ENCODE measurements at regions not wholly inside any gene's neighbourhood (a gene's known extent, or its start where the extent isn't known, plus 50 kb on each side); places are given as distances from the start of the nearest gene placed in this dataset.

- H3K4me1 ChIP-seq, result no peaks in the 10 kb centered on the region
- Mint-ChIP-seq H3K9me3 (peaks cover 17% of the 10 kb centered on the region), H3K4me3 (no peak overlapping the region), H3K27me3 (ENCODE audit: insufficient read depth, low read depth) (no peaks in the 10 kb centered on the region), H3K4me1 (peaks cover 3% of the 10 kb centered on the region), H3K27ac (no peak overlapping the region), H3K36me3 (no peaks in the 10 kb centered on the region)
- no peaks in the 10 kb centered on the region for H3K79me2 ChIP-seq (ENCODE audit: low read depth)
- H2AFZ ChIP-seq (replicated peaks), result no peak overlapping the region
- TF ChIP-seq CTCF (IDR thresholded peaks at IDR 0.05) (no peak), EZH2 (IDR thresholded peaks at IDR 0.05) (no peak), EZH2phosphoT487 (IDR thresholded peaks at IDR 0.05) (no peak)
- H3K9ac ChIP-seq, result no peak overlapping the region
- no peak overlapping the region for H3K27ac ChIP-seq
- no peaks in the 10 kb centered on the region for H3K27me3 ChIP-seq
- no peak overlapping the region for H3K4me3 ChIP-seq
- H3F3A ChIP-seq (ENCODE audit: low read depth), result no peaks in the 10 kb centered on the region
- H3K36me3 ChIP-seq, result no peaks in the 10 kb centered on the region
- H3K4me2 ChIP-seq, result no peak overlapping the region
- H3K9me3 ChIP-seq (ENCODE audit: low read depth), result no peaks in the 10 kb centered on the region
- H4K20me1 ChIP-seq (ENCODE audit: low read depth), result no peaks in the 10 kb centered on the region
- no peak for DNase-seq (ENCODE audit: low spot score)
These were observed 770.3 kb upstream of the SLITRK5 start for GRCh38 chr13:86900906-86901305.

- Histone ChIP-seq H3K27ac (no peak overlapping the region), H3K79me2 (ENCODE audit: low read depth) (no peaks in the 10 kb centered on the region)
- no peaks in the 10 kb centered on the region for H3K27me3 Mint-ChIP-seq (ENCODE audit: insufficient read depth, low read depth)
These were observed 764.9 kb upstream of the SLITRK5 start for GRCh38 chr13:86906127-86906874.

GRCh38 chr13:86907156-86907555, 764.0 kb upstream of the SLITRK5 start:
- H3K9me3 Mint-ChIP-seq, result no peaks in the 10 kb centered on the region
- DNase-seq (ENCODE audit: low spot score), result no peak
- Histone ChIP-seq H4K20me1 (ENCODE audit: low read depth) (no peaks in the 10 kb centered on the region), H3K9me3 (ENCODE audit: low read depth) (no peaks in the 10 kb centered on the region), H3K4me3 (no peak overlapping the region), H3K36me3 (no peaks in the 10 kb centered on the region), H3K79me2 (ENCODE audit: low read depth) (no peaks in the 10 kb centered on the region), H3K27ac (no peak overlapping the region), H3F3A (ENCODE audit: low read depth) (no peaks in the 10 kb centered on the region), H3K9ac (no peak overlapping the region), H3K4me1 (peaks cover 6% of the 10 kb centered on the region), H3K27me3 (no peaks in the 10 kb centered on the region), H3K4me2 (no peak overlapping the region), H2AFZ (replicated peaks) (no peak overlapping the region)
- H3K4me1 Mint-ChIP-seq, result peaks cover 29% of the 10 kb centered on the region
- no peak overlapping the region for H3K27ac Mint-ChIP-seq
- TF ChIP-seq EZH2 (IDR thresholded peaks at IDR 0.05) (no peak), EZH2phosphoT487 (IDR thresholded peaks at IDR 0.05) (no peak)
- no peaks in the 10 kb centered on the region for H3K36me3 Mint-ChIP-seq
- H3K27me3 Mint-ChIP-seq (ENCODE audit: insufficient read depth, low read depth), result no peaks in the 10 kb centered on the region
- no peak overlapping the region for H3K4me3 Mint-ChIP-seq

More at GRCh38 chr13:86906127-86906874, 764.9 kb upstream of the SLITRK5 start:
- Mint-ChIP-seq H3K4me1 (peaks cover 29% of the 10 kb centered on the region), H3K27ac (peak overlapping the region; percentile 84), H3K36me3 (no peaks in the 10 kb centered on the region), H3K4me3 (no peak overlapping the region), H3K9me3 (no peaks in the 10 kb centered on the region)
- Histone ChIP-seq H3K36me3 (no peaks in the 10 kb centered on the region), H3K9ac (no peak overlapping the region), H3K4me2 (no peak overlapping the region), H4K20me1 (ENCODE audit: low read depth) (no peaks in the 10 kb centered on the region), H3K9me3 (ENCODE audit: low read depth) (no peaks in the 10 kb centered on the region), H2AFZ (replicated peaks) (peak overlapping the region; percentile 43), H3K4me1 (peaks cover 6% of the 10 kb centered on the region), H3F3A (ENCODE audit: low read depth) (no peaks in the 10 kb centered on the region), H3K27me3 (no peaks in the 10 kb centered on the region), H3K4me3 (no peak overlapping the region)
- no peak for DNase-seq (ENCODE audit: low spot score)
- no peak for TF ChIP-seq EZH2phosphoT487 (IDR thresholded peaks at IDR 0.05)
- no peak for TF ChIP-seq CTCF (IDR thresholded peaks at IDR 0.05)
- TF ChIP-seq EZH2 (IDR thresholded peaks at IDR 0.05), result no peak

- Histone ChIP-seq H3K36me3 (no peaks in the 10 kb centered on the region), H3K4me2 (no peak overlapping the region), H4K20me1 (ENCODE audit: low read depth) (no peaks in the 10 kb centered on the region), H3K27ac (no peak overlapping the region), H2AFZ (replicated peaks) (peak overlapping the region; percentile 15), H3K27me3 (no peaks in the 10 kb centered on the region), H3K9me3 (ENCODE audit: low read depth) (no peaks in the 10 kb centered on the region), H3F3A (ENCODE audit: low read depth) (no peaks in the 10 kb centered on the region), H3K79me2 (ENCODE audit: low read depth) (no peaks in the 10 kb centered on the region), H3K9ac (no peak overlapping the region), H3K4me3 (no peak overlapping the region), H3K4me1 (peaks cover 6% of the 10 kb centered on the region)
- Mint-ChIP-seq H3K27me3 (ENCODE audit: insufficient read depth, low read depth) (no peaks in the 10 kb centered on the region), H3K4me1 (peaks cover 29% of the 10 kb centered on the region), H3K4me3 (no peak overlapping the region), H3K27ac (no peak overlapping the region), H3K9me3 (peaks cover 4% of the 10 kb centered on the region), H3K36me3 (no peaks in the 10 kb centered on the region)
- TF ChIP-seq EZH2phosphoT487 (IDR thresholded peaks at IDR 0.05), result no peak
- no peak for TF ChIP-seq CTCF (IDR thresholded peaks at IDR 0.05)
- no peak for TF ChIP-seq EZH2 (IDR thresholded peaks at IDR 0.05)
- DNase-seq (ENCODE audit: low spot score), result no peak
These were observed 761.9 kb upstream of the SLITRK5 start for GRCh38 chr13:86909318-86909717.

All from neural progenitor cell (in vitro differentiated cells).